ENCODE measurements at regions not wholly inside any gene's neighbourhood (a gene's known extent, or its start where the extent isn't known, plus 50 kb on each side); places are given as distances from the start of the nearest gene placed in this dataset.

DNA sequence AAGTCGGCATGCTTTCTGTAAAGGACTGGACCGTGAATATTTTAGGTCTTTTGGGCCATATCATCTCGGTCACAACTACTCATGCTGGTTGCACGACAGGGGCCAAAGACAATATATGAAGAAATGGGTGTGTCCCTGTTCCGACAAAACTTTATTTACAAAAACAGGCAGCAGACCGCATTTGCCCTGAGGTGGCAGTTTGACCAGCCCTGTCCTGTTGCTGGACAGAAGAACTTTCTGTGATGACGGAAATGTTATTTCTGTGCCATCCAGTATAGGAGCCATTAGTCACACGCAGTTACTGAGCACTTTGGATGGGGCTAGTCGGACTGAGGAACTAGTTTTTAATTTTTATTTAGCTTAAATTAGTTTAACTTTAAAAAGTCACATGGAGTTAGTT is 112.8 kb upstream of the CARD11 start:
- no peak for TF ChIP-seq POLR2A (IDR thresholded peaks at IDR 0.05; ENCODE audit: low read length)
- TF ChIP-seq HOXB13 (CRISPR knock-in tag; IDR thresholded peaks at IDR 0.05; ENCODE audit: low read depth): no peak
- TF ChIP-seq, protein P1, sequence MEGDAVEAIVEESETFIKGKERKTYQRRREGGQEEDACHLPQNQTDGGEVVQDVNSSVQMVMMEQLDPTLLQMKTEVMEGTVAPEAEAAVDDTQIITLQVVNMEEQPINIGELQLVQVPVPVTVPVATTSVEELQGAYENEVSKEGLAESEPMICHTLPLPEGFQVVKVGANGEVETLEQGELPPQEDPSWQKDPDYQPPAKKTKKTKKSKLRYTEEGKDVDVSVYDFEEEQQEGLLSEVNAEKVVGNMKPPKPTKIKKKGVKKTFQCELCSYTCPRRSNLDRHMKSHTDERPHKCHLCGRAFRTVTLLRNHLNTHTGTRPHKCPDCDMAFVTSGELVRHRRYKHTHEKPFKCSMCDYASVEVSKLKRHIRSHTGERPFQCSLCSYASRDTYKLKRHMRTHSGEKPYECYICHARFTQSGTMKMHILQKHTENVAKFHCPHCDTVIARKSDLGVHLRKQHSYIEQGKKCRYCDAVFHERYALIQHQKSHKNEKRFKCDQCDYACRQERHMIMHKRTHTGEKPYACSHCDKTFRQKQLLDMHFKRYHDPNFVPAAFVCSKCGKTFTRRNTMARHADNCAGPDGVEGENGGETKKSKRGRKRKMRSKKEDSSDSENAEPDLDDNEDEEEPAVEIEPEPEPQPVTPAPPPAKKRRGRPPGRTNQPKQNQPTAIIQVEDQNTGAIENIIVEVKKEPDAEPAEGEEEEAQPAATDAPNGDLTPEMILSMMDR (IDR thresholded peaks at IDR 0.05): no peak
- TF ChIP-seq MYC (IDR thresholded peaks at IDR 0.05; ENCODE audit: borderline replicate concordance, low read length): no peak
- no peak for TF ChIP-seq HOXB5 (CRISPR knock-in tag; IDR thresholded peaks at IDR 0.05)

Measured in A549 (cell line).